Activated CD4-positive, alpha-beta memory T cell treated with anti-CD3 and anti-CD28 coated beads for 36 hours (primary cell): ENCODE measurements at regions not wholly inside any gene's neighbourhood (a gene's known extent, or its start where the extent isn't known, plus 50 kb on each side); places are given as distances from the start of the nearest gene placed in this dataset.

Source experiments
- CTCF ChIA-PET: fragments of 350-600 bp; sonication (Branson Sonifier 250); formaldehyde crosslinking; loops from one replicate; lab custom pipeline; 2021; ENCODE audit warnings: antibody characterized with exemption, inconsistent platforms; lab: Charles Lee
- POLR2A ChIA-PET: fragments of 350-600 bp; sonication (Branson Sonifier 250); formaldehyde crosslinking; loops from one replicate; lab custom pipeline; 2021; ENCODE audit warnings: antibody characterized with exemption; lab: Charles Lee
- DNase-seq: peaks from one replicate; pipeline ENCODE4 v3.0.0-alpha.2; 2020
- H3K27ac Mint-ChIP-seq: one replicate; pipeline ENCODE4 v1.8.0; 2021; ENCODE audit warnings: mixed read lengths
- H3K27me3 Mint-ChIP-seq: one replicate; pipeline ENCODE4 v1.8.0; 2021; ENCODE audit warnings: mixed read lengths
- H3K36me3 Mint-ChIP-seq: one replicate; pipeline ENCODE4 v1.8.0; 2021; ENCODE audit warnings: mixed read lengths
- H3K4me1 Mint-ChIP-seq: one replicate; pipeline ENCODE4 v1.8.0; 2021; ENCODE audit warnings: low read depth, mixed read lengths
- H3K4me3 Mint-ChIP-seq: one replicate; pipeline ENCODE4 v1.8.0; 2021; ENCODE audit warnings: mild to moderate bottlenecking, mixed read lengths
- H3K9me3 Mint-ChIP-seq: one replicate; pipeline ENCODE4 v1.8.0; 2021; ENCODE audit warnings: mixed read lengths
- intact Hi-C: fragments of 100-400 bp; cut with micrococcal nuclease; formaldehyde crosslinking; loops from one replicate; pipeline ENCODE4 v1.15.1; 2023

DNA sequence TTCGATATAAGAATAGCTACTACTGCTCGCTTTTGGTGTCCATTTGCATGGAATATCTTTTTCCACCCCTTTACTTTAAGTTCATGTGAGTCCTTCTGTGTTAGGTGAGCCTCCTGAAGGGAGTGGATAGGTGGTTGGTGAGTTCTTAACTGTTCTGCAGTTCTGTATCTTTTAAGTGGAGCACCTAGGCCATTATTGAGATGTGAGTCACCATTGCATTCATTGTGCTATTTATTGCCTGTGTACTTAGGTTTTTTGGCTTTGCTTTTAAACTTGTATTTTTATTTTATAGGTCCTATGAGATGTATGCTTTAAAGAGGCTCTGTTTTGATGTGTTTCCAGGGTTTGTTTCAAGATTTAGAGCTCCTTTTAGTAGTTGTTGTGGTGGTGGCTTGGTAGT is 1430.8 kb downstream of the REEP3 start:
- Mint-ChIP-seq H3K36me3 (no peaks in the 10 kb centered on the region), H3K4me3 (no peak overlapping the region), H3K4me1 (no peaks in the 10 kb centered on the region), H3K9me3 (peaks cover 25% of the 10 kb centered on the region), H3K27me3 (no peaks in the 10 kb centered on the region), H3K27ac (no peak overlapping the region)
- DNase-seq = no peak
- intact Hi-C loops = no loop called here
- CTCF ChIA-PET = no interaction called here
- POLR2A ChIA-PET = no interaction called here

DNA sequence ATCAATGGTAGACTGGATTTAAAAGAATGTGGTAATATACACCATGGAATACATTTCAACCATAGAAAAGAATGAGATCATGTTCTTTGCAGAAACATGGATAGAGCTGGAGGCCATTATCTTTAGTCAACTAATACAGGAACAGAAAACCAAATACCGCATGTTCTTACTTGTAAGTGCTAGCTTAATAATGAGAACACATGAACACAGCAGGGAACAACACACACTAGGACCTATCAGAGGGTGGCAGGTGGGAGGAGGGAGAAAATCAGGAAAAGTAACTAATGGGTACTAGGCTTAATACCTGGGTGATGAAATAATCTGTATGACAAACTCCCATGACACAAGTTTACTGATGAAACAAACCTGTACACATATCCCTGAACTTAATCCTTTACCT is 1435.2 kb downstream of the REEP3 start:
- ChIA-PET POLR2A (no interaction called here), CTCF (no interaction called here)

DNA sequence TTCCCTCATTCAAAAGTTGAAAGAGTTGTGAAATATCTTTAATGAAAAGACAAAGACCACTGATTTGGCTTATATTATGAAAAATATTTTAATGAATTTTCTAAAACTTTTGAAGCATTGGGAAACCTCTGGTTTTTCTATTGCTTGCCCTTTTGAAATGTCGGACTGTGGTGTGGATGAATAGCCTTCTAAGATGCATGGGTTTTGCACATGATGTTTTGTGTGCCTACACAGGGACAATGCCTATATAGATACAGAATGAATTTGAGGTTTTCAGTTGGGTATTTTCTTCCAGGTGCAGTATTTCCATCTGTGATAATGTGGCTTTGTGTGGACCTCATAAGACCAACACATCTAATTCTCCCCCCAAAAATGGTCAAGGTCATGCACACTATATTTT is 1437.9 kb downstream of the REEP3 start:
- POLR2A ChIA-PET = no interaction called here
- CTCF ChIA-PET = no interaction called here
- Mint-ChIP-seq H3K4me1 (no peaks in the 10 kb centered on the region), H3K27ac (no peak overlapping the region), H3K9me3 (peaks cover 11% of the 10 kb centered on the region), H3K36me3 (no peaks in the 10 kb centered on the region), H3K27me3 (no peaks in the 10 kb centered on the region), H3K4me3 (no peak overlapping the region)
- no peak for DNase-seq
- intact Hi-C loops = no loop called here

More for the DNA sequence above, 1435.2 kb downstream of the REEP3 start:
- intact Hi-C loops = no loop called here
- no peak for DNase-seq
- Mint-ChIP-seq H3K36me3 (no peaks in the 10 kb centered on the region), H3K9me3 (peaks cover 25% of the 10 kb centered on the region), H3K4me1 (no peaks in the 10 kb centered on the region), H3K27me3 (no peaks in the 10 kb centered on the region), H3K4me3 (no peak overlapping the region), H3K27ac (no peak overlapping the region)

DNA sequence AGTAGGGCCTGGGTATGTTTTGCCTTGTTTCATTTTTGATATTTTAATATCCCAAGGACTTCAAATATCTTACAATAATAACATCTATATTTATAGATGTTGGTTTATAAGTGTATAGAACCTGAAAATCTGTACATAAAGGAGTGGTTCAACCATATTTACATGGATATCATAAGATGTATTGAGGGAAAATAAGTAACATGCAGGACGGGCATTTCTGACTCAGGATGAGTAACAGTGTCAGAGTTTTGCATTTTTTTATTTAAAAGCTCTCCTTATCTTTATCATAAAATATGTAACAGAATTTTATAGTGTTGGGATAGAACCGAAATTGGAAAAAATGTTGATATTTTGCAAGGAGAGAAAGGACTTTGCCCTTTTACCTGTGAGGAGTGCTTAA is 1438.7 kb downstream of the REEP3 start:
- Mint-ChIP-seq H3K27me3 (no peaks in the 10 kb centered on the region), H3K36me3 (no peaks in the 10 kb centered on the region), H3K27ac (no peak overlapping the region), H3K4me3 (no peak overlapping the region), H3K4me1 (no peaks in the 10 kb centered on the region), H3K9me3 (peaks cover 13% of the 10 kb centered on the region)
- ChIA-PET CTCF (no interaction called here), POLR2A (no interaction called here)
- DNase-seq = no peak
- intact Hi-C loops = no loop called here

DNA sequence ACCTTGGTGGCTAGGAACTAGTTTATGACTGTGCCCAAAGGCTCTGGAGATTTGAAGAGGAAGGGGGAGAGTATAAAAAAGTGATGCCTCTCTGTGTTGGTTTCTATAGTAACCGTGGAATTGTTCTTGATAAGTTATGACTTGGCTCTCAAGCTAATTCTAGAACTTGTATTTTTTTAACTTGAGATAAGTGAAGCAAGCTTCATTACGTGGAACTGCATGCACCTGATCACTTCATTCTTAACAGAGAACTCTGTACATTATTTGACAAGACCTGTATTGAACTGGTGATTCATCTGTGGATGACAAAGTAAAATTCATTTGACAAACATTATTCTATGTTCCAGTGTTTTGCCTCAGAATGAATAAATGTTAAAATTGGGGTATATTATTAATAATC is 1452.2 kb downstream of the REEP3 start:
- ChIA-PET POLR2A (no interaction called here), CTCF (no interaction called here)
- Mint-ChIP-seq H3K9me3 (peaks cover 4% of the 10 kb centered on the region), H3K4me3 (no peak overlapping the region), H3K36me3 (no peaks in the 10 kb centered on the region), H3K4me1 (no peaks in the 10 kb centered on the region), H3K27me3 (no peaks in the 10 kb centered on the region), H3K27ac (no peak overlapping the region)
- intact Hi-C loops = no loop called here
- DNase-seq = no peak

DNA sequence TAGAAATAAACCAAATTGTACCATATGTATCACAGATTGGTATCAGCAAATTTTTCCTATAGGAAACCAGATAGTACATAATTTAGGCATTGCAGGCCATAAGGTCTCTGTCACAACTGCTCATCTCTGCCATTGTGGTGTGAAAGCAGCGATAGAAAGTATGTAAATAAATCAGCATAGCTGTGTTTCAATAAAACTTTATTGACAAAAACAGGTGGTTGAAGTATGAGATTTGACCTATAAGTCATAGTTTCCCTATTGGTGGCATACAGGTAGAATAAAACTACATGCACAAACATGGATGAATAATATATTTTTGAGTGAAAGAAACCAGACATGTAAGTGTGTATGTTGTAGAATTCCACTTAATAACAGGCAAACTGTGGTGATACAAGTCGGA is 1454.9 kb downstream of the REEP3 start:
- Mint-ChIP-seq H3K27me3 (no peaks in the 10 kb centered on the region), H3K4me1 (no peaks in the 10 kb centered on the region), H3K4me3 (no peak overlapping the region), H3K9me3 (peaks cover 10% of the 10 kb centered on the region), H3K36me3 (no peaks in the 10 kb centered on the region), H3K27ac (no peak overlapping the region)
- intact Hi-C loops = no loop called here
- ChIA-PET CTCF (no interaction called here), POLR2A (no interaction called here)
- no peak for DNase-seq

DNA sequence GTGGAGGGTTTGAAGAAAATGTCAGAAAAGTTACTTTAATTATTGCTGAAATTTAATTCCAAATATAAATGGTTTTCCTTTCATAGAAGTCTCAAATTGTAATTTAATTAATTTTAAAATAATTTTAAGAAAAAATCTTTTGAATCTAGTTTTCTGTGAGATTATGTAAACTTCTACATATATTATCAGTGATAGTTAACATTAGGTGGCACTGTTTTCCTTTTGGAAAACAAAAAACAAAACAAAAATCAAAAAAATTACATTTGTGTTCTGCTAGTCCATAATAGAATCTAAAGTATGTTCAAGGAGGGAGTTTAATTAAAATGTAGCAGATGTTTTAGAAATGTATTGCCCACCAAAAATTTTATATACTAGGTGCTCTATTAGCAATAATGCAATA is 1456.7 kb downstream of the REEP3 start:
- Mint-ChIP-seq H3K9me3 (peaks cover 12% of the 10 kb centered on the region), H3K36me3 (no peaks in the 10 kb centered on the region), H3K4me1 (no peaks in the 10 kb centered on the region), H3K27me3 (no peaks in the 10 kb centered on the region), H3K27ac (no peak overlapping the region), H3K4me3 (no peak overlapping the region)
- intact Hi-C loops = no loop called here
- ChIA-PET POLR2A (no interaction called here), CTCF (no interaction called here)
- no peak for DNase-seq

DNA sequence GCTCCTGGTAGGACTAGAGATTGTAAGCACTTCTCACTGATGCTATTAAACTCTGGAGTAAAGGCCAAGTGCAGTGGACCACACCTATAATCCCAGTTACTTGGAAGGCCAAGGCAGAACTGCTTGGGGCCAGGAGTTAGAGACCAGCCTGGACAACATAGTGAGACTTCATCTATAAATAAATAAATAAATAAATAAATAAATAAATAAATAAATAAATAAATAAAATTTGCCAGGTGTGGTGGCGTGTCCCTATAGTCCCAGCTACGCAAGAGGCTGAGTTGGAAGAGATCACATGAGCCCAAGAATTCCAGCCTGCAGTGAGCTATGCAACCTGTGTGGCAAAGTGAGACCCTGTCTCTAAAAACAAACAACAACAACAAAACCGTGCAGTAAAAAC is 1475.7 kb downstream of the REEP3 start:
- no peaks in the 10 kb centered on the region for H3K36me3 Mint-ChIP-seq
- no peaks in the 10 kb centered on the region for H3K27me3 Mint-ChIP-seq
- POLR2A ChIA-PET = no interaction called here
- no peak for DNase-seq
- peaks cover 11% of the 10 kb centered on the region for H3K9me3 Mint-ChIP-seq
- intact Hi-C loops = no loop called here
- H3K27ac Mint-ChIP-seq = no peak overlapping the region
- H3K4me1 Mint-ChIP-seq = no peaks in the 10 kb centered on the region
- CTCF ChIA-PET = no interaction called here
- H3K4me3 Mint-ChIP-seq = no peak overlapping the region

DNA sequence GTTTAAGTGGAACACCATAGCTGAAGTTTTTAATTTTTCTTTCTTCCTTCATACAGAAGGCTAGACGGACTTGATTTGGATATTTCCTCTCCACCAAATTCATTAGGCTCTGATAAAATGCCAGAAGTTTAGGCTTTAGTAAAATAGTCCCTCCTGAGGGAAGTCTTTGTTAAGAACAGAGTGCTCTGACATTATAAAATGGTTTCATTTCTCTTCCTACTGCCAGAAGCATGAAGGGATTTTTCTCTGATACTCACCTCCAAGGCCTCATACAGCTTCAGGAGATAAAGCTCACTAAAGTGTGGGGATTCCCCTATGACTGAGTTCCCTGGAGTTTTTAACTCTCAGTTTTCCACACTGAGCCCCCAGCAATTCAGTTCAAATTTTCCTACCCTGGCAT is 1489.6 kb downstream of the REEP3 start:
- H3K4me1 Mint-ChIP-seq = no peaks in the 10 kb centered on the region
- peaks cover 7% of the 10 kb centered on the region for H3K9me3 Mint-ChIP-seq
- H3K27ac Mint-ChIP-seq = no peak overlapping the region
- no peaks in the 10 kb centered on the region for H3K36me3 Mint-ChIP-seq
- ChIA-PET CTCF (no interaction called here), POLR2A (no interaction called here)
- H3K4me3 Mint-ChIP-seq = no peak overlapping the region
- H3K27me3 Mint-ChIP-seq = no peaks in the 10 kb centered on the region
- intact Hi-C loops = no loop called here
- DNase-seq = no peak

DNA sequence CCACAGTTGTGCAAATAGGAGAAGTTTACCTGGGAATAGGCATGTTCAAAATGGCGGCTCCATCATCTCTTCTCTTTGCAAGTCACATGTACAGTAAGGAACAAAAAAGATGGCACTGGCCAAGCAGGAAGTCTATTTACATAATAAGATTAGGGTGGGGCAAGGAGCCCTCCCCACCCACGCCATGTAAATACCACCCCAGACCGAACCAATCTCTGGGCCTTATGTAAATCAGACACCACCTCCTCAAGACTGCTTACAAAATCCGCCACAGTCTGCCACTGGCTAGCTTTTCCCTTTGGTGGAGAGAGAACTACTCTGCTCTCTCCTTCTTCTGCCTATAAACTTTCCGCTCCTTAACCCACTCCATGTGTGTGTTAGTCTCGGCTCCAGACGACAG is 1496.3 kb downstream of the REEP3 start:
- no peaks in the 10 kb centered on the region for H3K4me1 Mint-ChIP-seq
- no peaks in the 10 kb centered on the region for H3K27me3 Mint-ChIP-seq
- H3K36me3 Mint-ChIP-seq = no peaks in the 10 kb centered on the region
- no peak overlapping the region for H3K4me3 Mint-ChIP-seq
- ChIA-PET POLR2A (no interaction called here), CTCF (no interaction called here)
- peaks cover 33% of the 10 kb centered on the region for H3K9me3 Mint-ChIP-seq
- intact Hi-C loops = no loop called here
- DNase-seq = no peak
- no peak overlapping the region for H3K27ac Mint-ChIP-seq

DNA sequence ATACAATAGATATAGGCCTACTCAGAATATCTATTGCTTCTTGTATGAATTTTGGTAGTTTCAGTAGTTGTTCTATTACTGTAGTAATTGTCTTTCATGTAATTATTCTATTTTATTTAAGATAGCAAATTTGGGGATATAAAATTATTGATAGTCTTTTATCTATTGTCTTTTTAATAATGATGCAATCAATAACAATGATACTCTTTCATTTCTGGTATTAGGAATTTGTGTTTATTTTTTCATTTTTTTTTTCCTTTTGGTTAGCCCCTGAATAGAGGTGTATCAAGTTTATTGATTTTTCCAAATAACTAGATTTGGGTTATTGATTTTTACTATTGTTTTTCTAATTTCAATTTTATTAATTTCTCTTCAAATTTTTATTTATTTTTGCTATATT is 1503.7 kb downstream of the REEP3 start:
- Mint-ChIP-seq H3K9me3 (peaks cover 28% of the 10 kb centered on the region), H3K27me3 (no peaks in the 10 kb centered on the region), H3K4me1 (no peaks in the 10 kb centered on the region), H3K36me3 (no peaks in the 10 kb centered on the region), H3K4me3 (no peak overlapping the region), H3K27ac (no peak overlapping the region)
- no peak for DNase-seq
- CTCF ChIA-PET = no interaction called here
- POLR2A ChIA-PET = no interaction called here
- intact Hi-C loops = no loop called here

DNA sequence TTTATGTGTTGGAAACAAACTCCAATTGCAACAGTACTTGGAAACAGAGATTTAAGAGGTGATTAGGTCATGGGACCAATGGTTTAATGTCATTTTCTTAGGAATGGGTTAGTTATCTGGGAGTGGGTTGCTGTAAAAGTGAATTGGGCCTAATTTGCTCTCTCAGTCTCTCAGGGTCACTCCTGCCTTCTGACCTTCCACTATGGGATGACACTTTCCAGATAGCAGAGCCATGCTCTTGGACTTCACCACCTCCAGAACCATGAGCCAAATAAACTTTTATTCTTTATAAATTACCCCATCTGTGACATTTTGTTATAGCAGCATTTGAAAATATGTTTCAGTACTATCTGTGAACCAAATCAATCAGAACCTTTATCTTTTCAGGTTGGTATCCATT is 1509.1 kb downstream of the REEP3 start:
- no peaks in the 10 kb centered on the region for H3K4me1 Mint-ChIP-seq
- POLR2A ChIA-PET = no interaction called here
- no peak overlapping the region for H3K27ac Mint-ChIP-seq
- CTCF ChIA-PET = no interaction called here
- intact Hi-C loops = no loop called here
- peaks cover 14% of the 10 kb centered on the region for H3K9me3 Mint-ChIP-seq
- no peaks in the 10 kb centered on the region for H3K36me3 Mint-ChIP-seq
- H3K27me3 Mint-ChIP-seq = no peaks in the 10 kb centered on the region
- no peak for DNase-seq
- H3K4me3 Mint-ChIP-seq = no peak overlapping the region

DNA sequence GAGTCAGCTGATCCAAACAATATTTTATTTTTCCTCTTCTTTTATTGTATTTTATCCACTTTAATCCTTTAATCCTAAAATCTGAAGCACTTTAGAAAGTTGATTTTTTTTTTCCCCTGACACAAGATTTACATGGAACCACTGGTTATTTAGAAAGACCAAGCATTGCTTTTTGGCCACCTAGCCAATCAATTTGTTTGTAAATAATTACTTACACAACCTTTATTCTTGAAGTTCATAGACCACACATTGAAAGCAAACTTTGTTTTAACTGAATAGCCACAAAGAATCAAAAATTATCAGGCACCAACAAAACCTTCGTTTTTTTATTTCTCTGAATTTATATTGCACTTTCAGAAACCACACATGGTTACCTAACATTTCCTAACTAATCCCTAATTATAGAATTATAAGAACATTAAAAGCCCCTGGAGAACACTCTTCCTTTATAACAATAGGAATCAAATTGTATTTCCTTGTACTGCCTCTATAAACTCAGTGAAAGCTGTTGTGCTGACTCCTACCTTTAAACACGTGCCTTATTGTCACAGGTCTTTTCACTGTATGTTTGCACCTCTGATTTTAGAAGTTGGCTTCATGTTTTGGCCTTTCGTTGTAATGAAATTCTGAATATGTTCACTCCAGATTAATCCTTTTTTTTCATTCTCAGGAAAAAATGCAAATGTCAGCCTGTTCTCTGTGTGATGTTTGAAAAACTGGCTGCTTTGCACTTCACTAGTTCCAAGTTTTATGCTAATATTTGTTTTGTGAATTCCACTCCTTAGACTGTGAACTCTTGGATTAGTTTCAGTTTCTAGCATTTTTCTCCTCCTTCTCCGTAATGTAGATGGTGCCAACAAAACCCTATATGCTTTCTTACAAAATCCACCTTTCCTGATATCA is 1511.9 kb downstream of the REEP3 start:
- peaks cover 12% of the 10 kb centered on the region for H3K9me3 Mint-ChIP-seq
- H3K36me3 Mint-ChIP-seq = no peaks in the 10 kb centered on the region
- no peak overlapping the region for H3K27ac Mint-ChIP-seq
- intact Hi-C loops = no loop called here
- H3K4me1 Mint-ChIP-seq = no peaks in the 10 kb centered on the region
- no peaks in the 10 kb centered on the region for H3K27me3 Mint-ChIP-seq
- CTCF ChIA-PET = no interaction called here
- POLR2A ChIA-PET = no interaction called here
- H3K4me3 Mint-ChIP-seq = no peak overlapping the region
- DNase-seq = no peak
